Testis (tissue), 2 donors: ENCODE measurements at regions not wholly inside any gene's neighbourhood (a gene's known extent, or its start where the extent isn't known, plus 50 kb on each side); places are given as distances from the start of the nearest gene placed in this dataset.

Experiments used
- DNase-seq: peaks from one replicate; pipeline ENCODE4 v3.0.0-alpha.2; 2019
- H3K27ac ChIP-seq, 2 donors: fragments of 200-600 bp; sonication (generic); one replicate each; pipeline ENCODE4 v1.5.1; 2019
- H3K27me3 ChIP-seq: fragments of 200-600 bp; sonication (generic); one replicate; pipeline ENCODE4 v1.5.1; 2019
- H3K36me3 ChIP-seq: fragments of 200-600 bp; sonication (generic); one replicate; pipeline ENCODE4 v1.5.1; 2017; ENCODE audit warnings: low read depth; ENCODE audit errors: missing control alignments
- H3K4me1 ChIP-seq: fragments of 200-600 bp; sonication (generic); one replicate; pipeline ENCODE4 v1.5.1; 2019
- H3K4me3 ChIP-seq, 2 donors: fragments of 200-600 bp; sonication (generic); one replicate each; pipeline ENCODE4 v1.5.1; 2017 to 2019
- H3K9me3 ChIP-seq: fragments of 200-600 bp; sonication (generic); one replicate; pipeline ENCODE4 v1.5.1; 2017
- POLR2A ChIP-seq: fragments of 450-650 bp; IDR thresholded peaks from one replicate; pipeline ENCODE4 v1.6.1; 2017; ENCODE audit warnings: antibody characterized with exemption, mild to moderate bottlenecking, moderate library complexity
- WGBS, 2 donors: methylation state at CpG; one replicate each; pipeline ENCODE4 v1.1.5; 2018; 5-methylcytosine and 5-hydroxymethylcytosine counted together
- intact Hi-C: fragments of 100-400 bp; cut with DNase I; formaldehyde crosslinking; loops from one replicate; pipeline ENCODE4 v1.15.1; 2023; ENCODE audit warnings: low total_unique reads
- TF ChIP-seq, protein P1 (sequence below), 3 experiments: fragments of 450-650 bp in 2 of 3; fragments of 200-600 bp in 1 of 3; sonication (generic) in 1 of 3; IDR thresholded peaks; one replicate each; pipeline ENCODE4 v1.5.1; 2016 to 2019; ENCODE audit warnings: antibody characterized with exemption in 3 of 3, mild to moderate bottlenecking in 2 of 3, moderate library complexity in 1 of 3

DNA sequence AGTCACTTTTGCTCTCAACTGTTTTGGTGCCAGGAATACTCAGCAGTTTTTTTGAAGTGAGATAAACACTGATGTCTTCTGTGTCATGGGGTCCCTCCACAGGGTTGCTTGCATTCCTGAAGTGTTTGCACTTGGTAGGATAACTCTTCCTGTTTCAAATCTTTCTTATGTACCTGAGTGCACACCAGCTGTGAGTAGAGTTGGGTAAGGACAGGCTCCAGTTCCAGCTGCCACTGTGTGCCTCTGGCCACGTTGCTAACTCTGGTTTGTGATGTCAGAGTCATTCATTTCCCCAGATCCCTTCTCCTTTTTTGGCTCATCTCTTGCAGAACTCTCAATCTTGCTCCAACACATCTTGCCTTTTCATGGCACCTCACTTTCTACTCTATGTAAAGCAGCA lies 356.3 kb upstream of the B3GALT2 start:
- Histone ChIP-seq H3K27ac (no peak overlapping the region), H3K4me3 (no peak overlapping the region), H3K9me3 (no peaks in the 10 kb centered on the region), H3K36me3 (no peaks in the 10 kb centered on the region), H3K4me1 (no peaks in the 10 kb centered on the region), H3K27me3 (no peaks in the 10 kb centered on the region)
- intact Hi-C loops = no loop called here
- DNase-seq = no peak
- WGBS, 2 donors = 37 to 58% methylated on average over 1 of the region's 1 CpG
- no peak for TF ChIP-seq POLR2A
- TF ChIP-seq, protein P1, sequence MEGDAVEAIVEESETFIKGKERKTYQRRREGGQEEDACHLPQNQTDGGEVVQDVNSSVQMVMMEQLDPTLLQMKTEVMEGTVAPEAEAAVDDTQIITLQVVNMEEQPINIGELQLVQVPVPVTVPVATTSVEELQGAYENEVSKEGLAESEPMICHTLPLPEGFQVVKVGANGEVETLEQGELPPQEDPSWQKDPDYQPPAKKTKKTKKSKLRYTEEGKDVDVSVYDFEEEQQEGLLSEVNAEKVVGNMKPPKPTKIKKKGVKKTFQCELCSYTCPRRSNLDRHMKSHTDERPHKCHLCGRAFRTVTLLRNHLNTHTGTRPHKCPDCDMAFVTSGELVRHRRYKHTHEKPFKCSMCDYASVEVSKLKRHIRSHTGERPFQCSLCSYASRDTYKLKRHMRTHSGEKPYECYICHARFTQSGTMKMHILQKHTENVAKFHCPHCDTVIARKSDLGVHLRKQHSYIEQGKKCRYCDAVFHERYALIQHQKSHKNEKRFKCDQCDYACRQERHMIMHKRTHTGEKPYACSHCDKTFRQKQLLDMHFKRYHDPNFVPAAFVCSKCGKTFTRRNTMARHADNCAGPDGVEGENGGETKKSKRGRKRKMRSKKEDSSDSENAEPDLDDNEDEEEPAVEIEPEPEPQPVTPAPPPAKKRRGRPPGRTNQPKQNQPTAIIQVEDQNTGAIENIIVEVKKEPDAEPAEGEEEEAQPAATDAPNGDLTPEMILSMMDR (IDR thresholded peaks at IDR 0.05) = no peak

DNA sequence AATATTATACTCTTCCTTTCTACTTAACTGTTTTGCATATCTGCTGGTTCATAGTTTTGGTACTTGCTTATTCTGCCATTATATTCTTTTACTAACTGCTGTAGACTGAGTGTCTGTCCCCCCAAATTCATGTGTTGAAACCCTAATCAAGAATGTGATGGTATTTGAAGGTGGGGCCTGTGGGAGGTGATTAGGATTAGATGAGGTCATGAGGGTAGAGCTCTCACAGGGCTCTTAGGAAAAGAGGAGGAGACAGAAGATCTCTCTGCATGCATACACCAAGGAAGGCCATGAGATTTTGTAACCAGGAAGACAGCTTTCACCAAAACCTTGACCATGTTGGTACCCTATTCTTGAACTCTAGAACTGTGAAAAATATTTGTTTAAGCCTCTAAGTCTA lies 354.1 kb upstream of the B3GALT2 start:
- H3K9me3 ChIP-seq = no peaks in the 10 kb centered on the region
- no peak for TF ChIP-seq POLR2A
- TF ChIP-seq, protein P1 (IDR thresholded peaks at IDR 0.05) = no peak
- intact Hi-C loops = no loop called here
- no peak overlapping the region for H3K27ac ChIP-seq
- no peaks in the 10 kb centered on the region for H3K4me1 ChIP-seq
- no peak overlapping the region for H3K4me3 ChIP-seq
- no peak for DNase-seq
- H3K36me3 ChIP-seq = no peaks in the 10 kb centered on the region
- no peaks in the 10 kb centered on the region for H3K27me3 ChIP-seq

DNA sequence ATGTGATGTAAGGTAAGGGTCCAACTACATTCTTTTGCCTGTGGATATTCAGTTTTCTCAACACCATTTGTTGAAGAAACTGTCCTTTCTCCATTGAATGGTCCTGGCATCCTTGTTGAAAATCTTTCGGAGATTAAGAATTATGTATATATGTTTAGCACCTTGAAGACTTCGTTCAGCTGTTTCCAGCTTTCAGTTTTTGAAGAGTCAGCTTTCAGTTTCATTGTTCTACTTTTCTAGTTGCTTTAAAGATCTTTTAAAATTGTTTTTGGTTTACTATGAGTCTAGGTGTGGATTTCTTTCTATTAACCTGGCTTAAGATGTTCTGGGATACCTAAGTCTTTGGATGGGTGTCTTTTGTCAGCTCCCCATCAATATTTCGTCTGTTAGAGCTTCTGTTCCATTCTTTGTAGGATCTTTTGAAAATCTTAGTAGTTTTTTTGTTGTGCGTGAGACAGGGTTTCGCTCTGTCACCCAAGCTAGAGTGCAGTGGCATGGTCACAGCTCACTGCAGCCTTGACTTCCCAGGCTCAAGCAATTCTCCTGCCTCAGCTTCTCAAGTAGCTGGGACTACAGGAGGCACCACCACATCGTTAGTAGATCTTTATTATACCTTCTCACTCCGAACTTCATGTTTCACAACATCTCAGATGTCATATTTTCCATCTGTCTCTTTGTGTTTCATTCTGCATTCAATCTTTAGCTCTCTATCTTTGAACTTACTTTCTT lies 353.5 kb upstream of the B3GALT2 start:
- no peaks in the 10 kb centered on the region for H3K4me1 ChIP-seq
- H3K4me3 ChIP-seq = no peak overlapping the region
- no peaks in the 10 kb centered on the region for H3K27me3 ChIP-seq
- intact Hi-C loops = no loop called here
- DNase-seq = no peak
- no peaks in the 10 kb centered on the region for H3K9me3 ChIP-seq
- TF ChIP-seq, protein P1 (IDR thresholded peaks at IDR 0.05) = no peak
- TF ChIP-seq POLR2A = no peak
- no peak overlapping the region for H3K27ac ChIP-seq
- no peaks in the 10 kb centered on the region for H3K36me3 ChIP-seq
- 93 to 96% methylated on average over 7 of the region's 7 CpGs for WGBS, 2 donors

DNA sequence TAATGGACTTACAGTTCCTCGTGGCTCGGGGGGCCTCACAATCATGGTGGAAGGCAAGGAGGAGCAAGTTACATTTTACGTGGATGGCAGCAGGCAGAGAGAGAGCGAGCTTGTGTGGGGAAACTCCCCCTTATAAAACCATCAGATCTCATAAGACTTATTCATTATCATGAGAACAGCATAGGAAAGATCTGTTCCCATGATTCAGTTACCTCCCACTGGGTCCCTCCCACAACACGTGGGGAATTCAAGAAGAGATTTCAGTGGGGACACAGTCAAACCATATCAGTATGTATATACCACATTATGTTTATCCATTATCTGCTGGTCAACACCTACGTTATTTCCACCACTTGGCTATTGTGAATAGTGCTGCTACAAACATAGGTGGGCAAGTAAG lies 352.3 kb upstream of the B3GALT2 start:
- 87 to 92% methylated on average over 6 of the region's 6 CpGs for WGBS, 2 donors
- Histone ChIP-seq H3K4me3 (no peak overlapping the region), H3K27me3 (no peaks in the 10 kb centered on the region), H3K9me3 (no peaks in the 10 kb centered on the region), H3K4me1 (no peaks in the 10 kb centered on the region), H3K27ac (no peak overlapping the region), H3K36me3 (no peaks in the 10 kb centered on the region)
- intact Hi-C loops = no loop called here
- DNase-seq = no peak
- TF ChIP-seq, protein P1 (IDR thresholded peaks at IDR 0.05) = no peak
- TF ChIP-seq POLR2A = no peak

DNA sequence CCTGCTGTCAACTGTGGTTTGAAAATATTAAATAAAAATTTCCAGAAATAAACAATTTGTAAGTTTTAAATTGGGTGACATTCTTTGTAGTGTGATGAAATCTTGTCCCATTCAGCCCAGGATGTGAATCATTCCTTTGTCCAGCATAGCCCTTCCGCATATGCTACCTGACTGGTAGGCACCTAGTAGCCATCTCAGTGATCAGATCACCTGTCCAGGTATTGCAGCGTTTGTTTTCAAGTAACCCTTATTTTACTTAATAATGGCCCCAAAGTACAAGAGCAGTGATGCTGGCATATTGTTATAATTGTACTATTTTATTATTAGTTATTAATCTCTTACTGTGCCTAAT lies 351.6 kb upstream of the B3GALT2 start:
- H3K9me3 ChIP-seq = no peaks in the 10 kb centered on the region
- H3K4me1 ChIP-seq = no peaks in the 10 kb centered on the region
- intact Hi-C loops = no loop called here
- no peaks in the 10 kb centered on the region for H3K27me3 ChIP-seq
- H3K36me3 ChIP-seq = no peaks in the 10 kb centered on the region
- no peak for DNase-seq
- no peak overlapping the region for H3K4me3 ChIP-seq
- TF ChIP-seq POLR2A = no peak
- TF ChIP-seq, protein P1 (IDR thresholded peaks at IDR 0.05) = no peak
- 95 to 97% methylated on average over 2 of the region's 2 CpGs for WGBS, 2 donors
- H3K27ac ChIP-seq = no peak overlapping the region
